OCI-LY7 (cell line): ENCODE measurements at regions not wholly inside any gene's neighbourhood (a gene's known extent, or its start where the extent isn't known, plus 50 kb on each side); places are given as distances from the start of the nearest gene placed in this dataset.

Source experiments
- CTCF ChIP-seq: fragments of 200-600 bp; sonication (generic); conservative IDR thresholded peaks from 2 replicates; pipeline ENCODE4 v1.5.1; 2014; ENCODE audit warnings: mild to moderate bottlenecking, antibody characterized with exemption, low read length, moderate library complexity, mixed read lengths
- EZH2phosphoT487 ChIP-seq: fragments of 200-600 bp; sonication (generic); IDR thresholded peaks from 2 replicates; pipeline ENCODE4 v1.6.1; 2018; ENCODE audit warnings: low read depth, borderline replicate concordance, mild to moderate bottlenecking, mixed run types, antibody characterized with exemption, low read length, moderate library complexity, mixed read lengths

GRCh38 chr2:228479014-228479413 is 297.5 kb upstream of the SPHKAP start:
- TF ChIP-seq CTCF (no peak), EZH2phosphoT487 (no peak)
